IMR-90 (cell line): ENCODE measurements at regions not wholly inside any gene's neighbourhood (a gene's known extent, or its start where the extent isn't known, plus 50 kb on each side); places are given as distances from the start of the nearest gene placed in this dataset.

Experiments
- ATAC-seq: fragments of 200-7000 bp; cut with Tn5 transposase; 2 replicates; pipeline ENCODE4 v1.9.1; 2020; ENCODE audit warnings: low read depth, mild to moderate bottlenecking, moderate library complexity
- BruUV-seq: library from RNA; stranded (reverse); fragments of 400-500 nt; replicated peaks from 2 replicates; lab custom pipeline; 2021; lab: Mats Ljungman, UMichigan
- CTCF ChIA-PET: fragments of 300-600 bp; formaldehyde crosslinking; extraction: SDS; loops from one replicate; lab custom pipeline; 2021; ENCODE audit warnings: antibody characterized with exemption; lab: Yijun Ruan, JAX
- POLR2A ChIA-PET: fragments of 300-600 bp; sonication (Branson Sonifier 250); formaldehyde crosslinking; loops from one replicate; lab custom pipeline; 2022; ENCODE audit warnings: antibody characterized with exemption; ENCODE audit not compliant: unreplicated experiment; lab: Charles Lee
- DNase-seq: peaks from one replicate; pipeline ENCODE4 v3.0.0; 2013
- H2AFZ ChIP-seq: replicated peaks from 2 replicates; pipeline ENCODE3; 2013; ENCODE audit warnings: low read length, mild to moderate bottlenecking; ENCODE audit not compliant: poor library complexity
- H2AK5ac ChIP-seq: 2 replicates; pipeline ENCODE4 v1.6.1; 2013; ENCODE audit warnings: low read depth, low read length, inconsistent platforms
- H2AK9ac ChIP-seq: replicated peaks from 2 replicates; pipeline ENCODE3; 2013; ENCODE audit warnings: mild to moderate bottlenecking, low read depth, low read length, moderate library complexity; ENCODE audit not compliant: poor library complexity
- H2BK120ac ChIP-seq: 2 replicates; pipeline ENCODE4 v1.6.1; 2013; ENCODE audit warnings: low read depth, low read length, inconsistent platforms
- H2BK15ac ChIP-seq: 3 replicates; pipeline ENCODE4 v1.6.1; 2013; ENCODE audit warnings: low read depth, low read length, inconsistent platforms
- H2BK20ac ChIP-seq: 2 replicates; pipeline ENCODE4 v1.6.1; 2013; ENCODE audit warnings: low read depth, mild to moderate bottlenecking, inconsistent platforms, low read length, moderate library complexity
- H2BK5ac ChIP-seq: 2 replicates; pipeline ENCODE4 v1.6.1; 2013; ENCODE audit warnings: mild to moderate bottlenecking, low read depth, low read length, inconsistent platforms; ENCODE audit not compliant: poor library complexity, severe bottlenecking
- H3K14ac ChIP-seq: replicated peaks from 2 replicates; pipeline ENCODE4 v1.6.1; 2013; ENCODE audit warnings: low read depth, low read length, inconsistent platforms
- H3K18ac ChIP-seq: 2 replicates; pipeline ENCODE4 v1.6.1; 2013; ENCODE audit warnings: low read depth, low read length, control low read depth
- H3K23ac ChIP-seq: 2 replicates; pipeline ENCODE4 v1.6.1; 2013; ENCODE audit warnings: low read depth, low read length, inconsistent platforms
- H3K27ac ChIP-seq: 2 replicates; pipeline ENCODE4 v1.5.1; 2013; ENCODE audit warnings: mild to moderate bottlenecking, control low read depth, low read length; ENCODE audit not compliant: insufficient read depth
- H3K27me3 ChIP-seq: 2 replicates; pipeline ENCODE4 v1.6.1; 2013; ENCODE audit warnings: low read length; ENCODE audit not compliant: control insufficient read depth, insufficient read depth
- H3K36me3 ChIP-seq: 2 replicates; pipeline ENCODE4 v1.6.1; 2013; ENCODE audit warnings: low read length, mixed read lengths; ENCODE audit not compliant: control insufficient read depth, insufficient read depth
- H3K4ac ChIP-seq: 2 replicates; pipeline ENCODE4 v1.6.1; 2013; ENCODE audit warnings: low read depth, low read length, inconsistent platforms
- H3K4me1 ChIP-seq: 2 replicates; pipeline ENCODE4 v1.6.1; 2013; ENCODE audit warnings: low read length, mixed read lengths; ENCODE audit not compliant: control insufficient read depth, insufficient read depth
- H3K4me2 ChIP-seq: 2 replicates; pipeline ENCODE4 v1.6.1; 2013; ENCODE audit warnings: low read depth, mild to moderate bottlenecking, control low read depth, low read length, moderate library complexity
- H3K4me3 ChIP-seq: 2 replicates; pipeline ENCODE4 v1.5.1; 2013; ENCODE audit warnings: low read depth, mild to moderate bottlenecking, control low read depth, low read length, moderate library complexity; ENCODE audit not compliant: insufficient read depth
- H3K56ac ChIP-seq: 2 replicates; pipeline ENCODE4 v1.6.1; 2013; ENCODE audit warnings: low read length, inconsistent platforms; ENCODE audit not compliant: insufficient read depth; ENCODE audit errors: extremely low read depth
- H3K79me1 ChIP-seq, 2 experiments: 2 replicates each; pipeline ENCODE4 v1.6.1; 2013; ENCODE audit warnings: low read length in 2 of 2, inconsistent platforms in 1 of 2, low read depth in 1 of 2
- H3K9ac ChIP-seq: 2 replicates; pipeline ENCODE4 v1.6.1; 2013; ENCODE audit warnings: low read depth, low read length, control low read depth
- H3K9me1 ChIP-seq: 2 replicates; pipeline ENCODE4 v1.6.1; 2013; ENCODE audit warnings: low read length, inconsistent platforms; ENCODE audit not compliant: insufficient read depth
- H3K9me3 ChIP-seq: 2 replicates; pipeline ENCODE4 v1.6.1; 2013; ENCODE audit warnings: low read length; ENCODE audit not compliant: control insufficient read depth, insufficient read depth
- H4K20me1 ChIP-seq: 2 replicates; pipeline ENCODE4 v1.6.1; 2013; ENCODE audit warnings: low read length, inconsistent platforms; ENCODE audit not compliant: insufficient read depth
- H4K5ac ChIP-seq: 2 replicates; pipeline ENCODE4 v1.6.1; 2013; ENCODE audit warnings: mild to moderate bottlenecking, low read depth, low read length, control low read depth
- H4K8ac ChIP-seq, 2 experiments: 2 replicates each; pipeline ENCODE4 v1.6.1; 2013; ENCODE audit warnings: low read depth in 2 of 2, low read length in 2 of 2, control low read depth in 1 of 2, inconsistent platforms in 1 of 2
- H4K91ac ChIP-seq: 2 replicates; pipeline ENCODE4 v1.6.1; 2013; ENCODE audit warnings: low read depth, low read length, inconsistent platforms; ENCODE audit not compliant: insufficient read depth
- BHLHE40 ChIP-seq: fragments of 150-350 bp; IDR thresholded peaks from 2 replicates; pipeline ENCODE4 v1.6.1; 2016; ENCODE audit warnings: mild to moderate bottlenecking, low read depth, low read length
- CEBPB ChIP-seq: IDR thresholded peaks from 2 replicates; pipeline ENCODE4 v1.6.1; 2012; ENCODE audit warnings: low read depth, low read length, improper control_type of control experiment
- CHD1 ChIP-seq: IDR thresholded peaks from 2 replicates; pipeline ENCODE4 v1.6.1; 2012; ENCODE audit warnings: low read depth, low read length, improper control_type of control experiment
- FOS ChIP-seq: fragments of 150-350 bp; IDR thresholded peaks from 2 replicates; pipeline ENCODE4 v1.6.1; 2016; ENCODE audit warnings: low read depth, low read length
- MAFK ChIP-seq: IDR thresholded peaks from 2 replicates; pipeline ENCODE4 v1.6.1; 2012; ENCODE audit warnings: low read depth, low read length, improper control_type of control experiment
- MAZ ChIP-seq: IDR thresholded peaks from 2 replicates; pipeline ENCODE4 v1.6.1; 2012; ENCODE audit warnings: low read depth, mild to moderate bottlenecking, low read length, improper control_type of control experiment, moderate library complexity, borderline replicate concordance
- MXI1 ChIP-seq: IDR thresholded peaks from 2 replicates; pipeline ENCODE4 v1.6.1; 2012; ENCODE audit warnings: low read depth, mild to moderate bottlenecking, low read length, moderate library complexity, borderline replicate concordance
- NFE2L2 ChIP-seq: fragments of 150-350 bp; IDR thresholded peaks from 2 replicates; pipeline ENCODE4 v1.6.1; 2016; ENCODE audit warnings: low read depth, mild to moderate bottlenecking, low read length
- POLR2A ChIP-seq: IDR thresholded peaks from 2 replicates; pipeline ENCODE4 v1.6.1; 2012; ENCODE audit warnings: mild to moderate bottlenecking, low read depth, low read length
- RAD21 ChIP-seq: IDR thresholded peaks from 2 replicates; pipeline ENCODE4 v1.6.1; 2012; ENCODE audit warnings: low read length, improper control_type of control experiment
- RCOR1 ChIP-seq: IDR thresholded peaks from 2 replicates; pipeline ENCODE4 v1.6.1; 2012; ENCODE audit warnings: mild to moderate bottlenecking, low read length, improper control_type of control experiment; ENCODE audit not compliant: insufficient replicate concordance
- RFX5 ChIP-seq: IDR thresholded peaks from 2 replicates; pipeline ENCODE4 v1.8.0; 2012; ENCODE audit warnings: low read depth, mild to moderate bottlenecking, low read length, moderate library complexity
- SMC3 ChIP-seq: fragments of 150-350 bp; IDR thresholded peaks from 2 replicates; pipeline ENCODE4 v1.6.1; 2016; ENCODE audit warnings: low read depth, mild to moderate bottlenecking, antibody characterized with exemption, low read length, moderate library complexity
- WGBS, 2 experiments: methylation state at CpG; one replicate each; pipeline versions ENCODE4 v1.1.5 to v1.1.7; 2013; ENCODE audit warnings: missing lambda C conversion rate in 2 of 2; ENCODE audit not compliant: insufficient read length in 1 of 2; ENCODE audit errors: extremely low coverage in 2 of 2; 5-methylcytosine and 5-hydroxymethylcytosine counted together
- dilution Hi-C: fragments of 300-500 bp; cut with HindIII; formaldehyde crosslinking; loops from one replicate; pipeline ENCODE4 v1.14.3; 2018; ENCODE audit warnings: low sequenced_read_pairs; ENCODE audit not compliant: unreplicated experiment
- in situ Hi-C: fragments of 300-500 bp; cut with MboI; formaldehyde crosslinking; loops from 3 replicates; pipeline ENCODE4 v1.14.3; 2019; ENCODE audit warnings: low sequenced_read_pairs, inconsistent platforms, mixed read lengths
- intact Hi-C: fragments of 100-400 bp; cut with micrococcal nuclease; formaldehyde crosslinking; loops from 2 replicates; pipeline ENCODE4 v1.10.0; 2022
- TF ChIP-seq, protein P1 (sequence below): fragments of 150-350 bp; IDR thresholded peaks from 2 replicates; pipeline ENCODE4 v1.6.1; 2017; ENCODE audit warnings: mild to moderate bottlenecking, antibody characterized with exemption, low read length, low read depth
- TF ChIP-seq, protein P2 (sequence below): fragments of 150-350 bp; IDR thresholded peaks from 2 replicates; pipeline ENCODE4 v1.6.1; 2016; ENCODE audit warnings: low read depth, mild to moderate bottlenecking, low read length, moderate library complexity, borderline replicate concordance

DNA sequence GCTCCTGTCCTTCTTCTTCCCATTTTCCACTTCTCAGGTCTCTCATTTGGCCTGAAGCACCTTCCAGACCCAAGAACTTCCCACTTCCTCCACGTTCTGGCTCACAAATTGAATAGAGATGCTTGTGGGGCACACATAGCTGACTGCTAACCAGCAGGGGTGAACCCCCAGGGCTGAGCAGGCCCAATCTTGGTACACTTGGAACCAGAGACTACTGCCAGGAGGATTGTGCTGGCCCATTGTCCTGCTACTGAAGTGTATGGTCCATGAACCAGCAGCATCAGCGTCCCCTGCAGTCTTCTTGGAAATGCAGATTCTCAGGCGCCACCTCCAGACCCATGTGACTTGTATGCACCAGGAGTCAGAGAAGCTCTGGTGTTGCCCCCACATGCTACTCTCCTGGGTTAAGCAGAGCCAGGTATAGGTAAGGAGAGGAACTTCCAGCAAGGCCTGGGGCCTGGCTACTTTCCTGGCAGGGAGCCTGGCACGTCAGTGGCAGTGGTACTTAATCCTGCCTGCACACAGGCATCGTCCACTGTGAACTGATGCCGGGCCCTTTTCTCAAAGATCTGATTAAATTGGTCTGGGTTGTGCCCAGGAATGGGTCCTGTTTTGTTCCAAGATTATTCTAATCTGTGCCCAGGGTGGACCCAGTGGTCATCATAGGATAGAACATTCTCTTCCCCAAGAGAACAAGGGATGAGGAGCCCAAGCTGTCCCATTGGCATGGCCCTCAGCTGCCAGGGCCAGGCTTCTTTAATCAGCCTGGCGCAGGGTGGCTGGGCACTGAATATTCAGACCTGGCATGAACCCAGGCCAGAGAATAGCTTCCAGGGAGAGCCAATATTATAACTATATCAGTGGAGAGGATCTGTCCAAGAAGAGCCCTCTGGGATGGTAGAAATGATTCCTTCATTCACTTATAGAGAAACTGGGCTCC, 248.7 kb downstream of the SOX11 start:
- Histone ChIP-seq H4K20me1 (no peaks in the 10 kb centered on the region), H3K4me1 (no peaks in the 10 kb centered on the region), H2BK120ac (no peak overlapping the region), H3K27ac (no peak overlapping the region), H2AK9ac (no peak overlapping the region), H3K9ac (no peak overlapping the region), H3K56ac (no peak overlapping the region), H2BK5ac (no peak overlapping the region), H3K79me1 (no peaks in the 10 kb centered on the region), H3K23ac (no peak overlapping the region), H2BK20ac (no peak overlapping the region), H2AFZ (no peak overlapping the region), H3K4me2 (no peak overlapping the region), H3K27me3 (no peaks in the 10 kb centered on the region; the same call in 1 of the 2 replicates), H3K4ac (no peak overlapping the region), H4K8ac (no peak overlapping the region), H2AK5ac (no peak overlapping the region), H4K91ac (no peak overlapping the region), H3K18ac (no peak overlapping the region), H3K36me3 (no peaks in the 10 kb centered on the region), H3K14ac (no peak overlapping the region), H3K9me1 (no peaks in the 10 kb centered on the region), H4K5ac (no peak overlapping the region), H2BK15ac (no peak overlapping the region), H3K4me3 (no peak overlapping the region), H3K9me3 (peaks cover 4% of the 10 kb centered on the region; the same call in 1 of the 2 replicates)
- BruUV-seq: no TSS peak
- no CpG with 5 or more reads among the region's 7 CpGs for WGBS, 2 experiments
- dilution Hi-C loops (no loop called here), intact Hi-C loops (no loop called here), in situ Hi-C loops (no loop called here)
- ATAC-seq: no peak
- DNase-seq: no peak
- ChIA-PET CTCF (no interaction called here), POLR2A (no interaction called here)
- TF ChIP-seq RFX5 (no peak), NFE2L2 (no peak), FOS (no peak), RAD21 (no peak), SMC3 (no peak), MXI1 (no peak), RCOR1 (no peak), POLR2A (no peak), CEBPB (no peak), MAFK (no peak), BHLHE40 (no peak), MAZ (no peak), CHD1 (no peak)
- TF ChIP-seq, protein P1, sequence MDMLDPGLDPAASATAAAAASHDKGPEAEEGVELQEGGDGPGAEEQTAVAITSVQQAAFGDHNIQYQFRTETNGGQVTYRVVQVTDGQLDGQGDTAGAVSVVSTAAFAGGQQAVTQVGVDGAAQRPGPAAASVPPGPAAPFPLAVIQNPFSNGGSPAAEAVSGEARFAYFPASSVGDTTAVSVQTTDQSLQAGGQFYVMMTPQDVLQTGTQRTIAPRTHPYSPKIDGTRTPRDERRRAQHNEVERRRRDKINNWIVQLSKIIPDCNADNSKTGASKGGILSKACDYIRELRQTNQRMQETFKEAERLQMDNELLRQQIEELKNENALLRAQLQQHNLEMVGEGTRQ: no peak
- TF ChIP-seq, protein P2, sequence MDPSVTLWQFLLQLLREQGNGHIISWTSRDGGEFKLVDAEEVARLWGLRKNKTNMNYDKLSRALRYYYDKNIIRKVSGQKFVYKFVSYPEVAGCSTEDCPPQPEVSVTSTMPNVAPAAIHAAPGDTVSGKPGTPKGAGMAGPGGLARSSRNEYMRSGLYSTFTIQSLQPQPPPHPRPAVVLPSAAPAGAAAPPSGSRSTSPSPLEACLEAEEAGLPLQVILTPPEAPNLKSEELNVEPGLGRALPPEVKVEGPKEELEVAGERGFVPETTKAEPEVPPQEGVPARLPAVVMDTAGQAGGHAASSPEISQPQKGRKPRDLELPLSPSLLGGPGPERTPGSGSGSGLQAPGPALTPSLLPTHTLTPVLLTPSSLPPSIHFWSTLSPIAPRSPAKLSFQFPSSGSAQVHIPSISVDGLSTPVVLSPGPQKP: no peak
